GM21526 (cell line): ENCODE measurements at regions not wholly inside any gene's neighbourhood (a gene's known extent, or its start where the extent isn't known, plus 50 kb on each side); places are given as distances from the start of the nearest gene placed in this dataset.
"Not testable (repeated sequence)": the region's sequence is repeated elsewhere in the genome, so short reads cannot be mapped to it uniquely, and the experiment has no call there.

Source experiments
- ATAC-seq: cut with Tn5 transposase; IDR thresholded peaks from one replicate; pipeline ENCODE4 v1.9.1; 2021; ENCODE audit warnings: moderate library complexity; ENCODE audit not compliant: unreplicated experiment, low FRiP score

GRCh38 chr9:73445384-73445783, 293.7 kb downstream of the ANXA1 start:
- ATAC-seq: not testable (repeated sequence)

GRCh38 chr9:73446306-73446705, 294.6 kb downstream of the ANXA1 start:
- ATAC-seq: no peak

- no peak for ATAC-seq
Measured at GRCh38 chr9:73451003-73451402, 299.3 kb downstream of the ANXA1 start.

- no peak for ATAC-seq
Measured at GRCh38 chr9:73459817-73460216, 308.2 kb downstream of the ANXA1 start.

- ATAC-seq: no peak
Measured at GRCh38 chr9:73468716-73469115, 317.1 kb downstream of the ANXA1 start.

- no peak for ATAC-seq
Measured at GRCh38 chr9:73470766-73471165, 319.1 kb downstream of the ANXA1 start.

- ATAC-seq: no peak
Measured at GRCh38 chr9:73474002-73474600, 322.4 kb downstream of the ANXA1 start.

- no peak for ATAC-seq
Measured at GRCh38 chr9:73474625-73475024, 323.0 kb downstream of the ANXA1 start.

GRCh38 chr9:73494894-73495293, 343.2 kb downstream of the ANXA1 start:
- ATAC-seq: no peak

GRCh38 chr9:73497796-73498195, 346.1 kb downstream of the ANXA1 start:
- ATAC-seq: no peak

GRCh38 chr9:73515216-73515615, 363.6 kb downstream of the ANXA1 start:
- ATAC-seq: no peak

- no peak for ATAC-seq
Measured at GRCh38 chr9:73523391-73523790, 371.7 kb downstream of the ANXA1 start.

GRCh38 chr9:73525350-73525749, 373.7 kb downstream of the ANXA1 start:
- ATAC-seq: no peak

- no peak for ATAC-seq
Measured at GRCh38 chr9:73527521-73527920, 375.9 kb downstream of the ANXA1 start.

GRCh38 chr9:73528926-73529325, 377.3 kb downstream of the ANXA1 start:
- ATAC-seq: no peak

- no peak for ATAC-seq
Measured at GRCh38 chr9:73529666-73530065, 378.0 kb downstream of the ANXA1 start.

GRCh38 chr9:73531051-73531532, 379.4 kb downstream of the ANXA1 start:
- ATAC-seq: no peak

GRCh38 chr9:73531658-73532057, 380.0 kb downstream of the ANXA1 start:
- no peak for ATAC-seq

- no peak for ATAC-seq
Measured at GRCh38 chr9:73532985-73533384, 381.3 kb downstream of the ANXA1 start.

- ATAC-seq: no peak
Measured at GRCh38 chr9:73536403-73536802, 384.7 kb downstream of the ANXA1 start.

- ATAC-seq: no peak
Measured at GRCh38 chr9:73537561-73537960, 385.9 kb downstream of the ANXA1 start.

GRCh38 chr9:73539881-73540390, 388.3 kb downstream of the ANXA1 start:
- no peak for ATAC-seq

- ATAC-seq: no peak
Measured at GRCh38 chr9:73541923-73542322, 390.3 kb downstream of the ANXA1 start.
